HL-60 (cell line): ENCODE measurements at regions not wholly inside any gene's neighbourhood (a gene's known extent, or its start where the extent isn't known, plus 50 kb on each side); places are given as distances from the start of the nearest gene placed in this dataset.
A peak's percentile ranks its signal among the peaks of the same experiment; 100 is the strongest.
"Not testable (repeated sequence)": the region's sequence is repeated elsewhere in the genome, so short reads cannot be mapped to it uniquely, and the experiment has no call there.

Experiments used
- DNase-seq, 2 experiments: peaks; one replicate each; pipeline ENCODE4 v3.0.0-alpha.2; 2010 to 2020; ENCODE audit warnings: low read depth in 1 of 2, low spot score in 1 of 2
- H3K27ac ChIP-seq: fragments of 250-450 bp; sonication (Bioruptor Pico); replicated peaks from 2 replicates; pipeline ENCODE4 v1.5.1; 2020; ENCODE audit warnings: mild to moderate bottlenecking, moderate library complexity
- H3K27me3 ChIP-seq: fragments of 250-450 bp; sonication (Bioruptor Pico); 2 replicates; pipeline ENCODE4 v1.5.1; 2021; ENCODE audit warnings: mild to moderate bottlenecking, moderate library complexity; ENCODE audit not compliant: insufficient read depth, poor library complexity, severe bottlenecking
- H3K4me3 ChIP-seq: replicated peaks from 2 replicates; pipeline ENCODE4 v1.5.1; 2011; ENCODE audit warnings: mild to moderate bottlenecking, control low read depth, low read length; ENCODE audit not compliant: insufficient read depth
- GABPA ChIP-seq: IDR thresholded peaks from 2 replicates; pipeline ENCODE4 v1.6.1; 2012; ENCODE audit warnings: low read depth
- POLR2AphosphoS5 ChIP-seq: IDR thresholded peaks from 2 replicates; pipeline ENCODE4 v1.6.1; 2012; ENCODE audit warnings: low read depth
- REST ChIP-seq: IDR thresholded peaks from 2 replicates; pipeline ENCODE4 v1.6.1; 2012; ENCODE audit warnings: low read depth; ENCODE audit not compliant: insufficient replicate concordance
- SPI1 ChIP-seq: IDR thresholded peaks from 2 replicates; pipeline ENCODE4 v1.6.1; 2012; ENCODE audit warnings: low read depth, mild to moderate bottlenecking, borderline replicate concordance
- TF ChIP-seq, protein P1 (sequence below): IDR thresholded peaks from one replicate; pipeline ENCODE4 v1.5.1; 2011; ENCODE audit warnings: low read length, control low read depth, inconsistent platforms; ENCODE audit not compliant: insufficient read depth

- H3K27me3 ChIP-seq = peaks cover 2% of the 10 kb centered on the region
- no peak overlapping the region for H3K4me3 ChIP-seq
- no peak for DNase-seq
- no peak overlapping the region for H3K27ac ChIP-seq
- TF ChIP-seq REST (no peak), SPI1 (peak; percentile 70; the same call in 1 of the 2 replicates)
Measured at GRCh38 chr3:191135175-191135574, 63.9 kb upstream of the OSTN start.

DNA sequence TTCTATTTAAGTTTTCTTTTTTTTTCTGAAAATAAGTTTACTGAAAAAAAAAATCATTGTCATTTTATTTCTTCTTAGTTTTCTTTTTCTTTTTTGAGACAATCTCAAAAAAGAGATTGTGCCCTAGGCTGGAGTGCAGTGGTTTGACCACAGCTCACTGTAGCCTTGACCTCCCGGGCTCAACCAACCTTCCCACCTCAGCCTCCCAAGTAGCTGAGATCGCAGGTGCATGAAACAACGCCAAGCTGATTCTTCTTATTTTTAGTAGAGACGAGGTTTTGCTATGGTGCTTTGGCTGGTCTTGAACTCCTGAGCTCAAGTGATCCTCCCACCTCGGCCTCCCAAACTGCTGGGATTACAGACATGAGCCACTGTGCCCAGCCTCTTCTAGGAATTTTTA is 65.7 kb upstream of the OSTN start:
- Histone ChIP-seq H3K27ac (no peak overlapping the region), H3K27me3 (peaks cover 2% of the 10 kb centered on the region), H3K4me3 (no peak overlapping the region)
- DNase-seq = no peak
- no peak for TF ChIP-seq POLR2AphosphoS5
- TF ChIP-seq, protein P1, sequence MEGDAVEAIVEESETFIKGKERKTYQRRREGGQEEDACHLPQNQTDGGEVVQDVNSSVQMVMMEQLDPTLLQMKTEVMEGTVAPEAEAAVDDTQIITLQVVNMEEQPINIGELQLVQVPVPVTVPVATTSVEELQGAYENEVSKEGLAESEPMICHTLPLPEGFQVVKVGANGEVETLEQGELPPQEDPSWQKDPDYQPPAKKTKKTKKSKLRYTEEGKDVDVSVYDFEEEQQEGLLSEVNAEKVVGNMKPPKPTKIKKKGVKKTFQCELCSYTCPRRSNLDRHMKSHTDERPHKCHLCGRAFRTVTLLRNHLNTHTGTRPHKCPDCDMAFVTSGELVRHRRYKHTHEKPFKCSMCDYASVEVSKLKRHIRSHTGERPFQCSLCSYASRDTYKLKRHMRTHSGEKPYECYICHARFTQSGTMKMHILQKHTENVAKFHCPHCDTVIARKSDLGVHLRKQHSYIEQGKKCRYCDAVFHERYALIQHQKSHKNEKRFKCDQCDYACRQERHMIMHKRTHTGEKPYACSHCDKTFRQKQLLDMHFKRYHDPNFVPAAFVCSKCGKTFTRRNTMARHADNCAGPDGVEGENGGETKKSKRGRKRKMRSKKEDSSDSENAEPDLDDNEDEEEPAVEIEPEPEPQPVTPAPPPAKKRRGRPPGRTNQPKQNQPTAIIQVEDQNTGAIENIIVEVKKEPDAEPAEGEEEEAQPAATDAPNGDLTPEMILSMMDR = no peak
- TF ChIP-seq GABPA = no peak
- no peak for TF ChIP-seq REST
- no peak for TF ChIP-seq SPI1

- no peak for DNase-seq
- no peak for TF ChIP-seq SPI1
- TF ChIP-seq, protein P1 = no peak
- no peak for TF ChIP-seq GABPA
- no peak for TF ChIP-seq REST
- TF ChIP-seq POLR2AphosphoS5 = no peak
- Histone ChIP-seq H3K27me3 (peaks cover 2% of the 10 kb centered on the region), H3K4me3 (no peak overlapping the region), H3K27ac (no peak overlapping the region)
Measured at GRCh38 chr3:191131305-191131704, 67.7 kb upstream of the OSTN start.

DNA sequence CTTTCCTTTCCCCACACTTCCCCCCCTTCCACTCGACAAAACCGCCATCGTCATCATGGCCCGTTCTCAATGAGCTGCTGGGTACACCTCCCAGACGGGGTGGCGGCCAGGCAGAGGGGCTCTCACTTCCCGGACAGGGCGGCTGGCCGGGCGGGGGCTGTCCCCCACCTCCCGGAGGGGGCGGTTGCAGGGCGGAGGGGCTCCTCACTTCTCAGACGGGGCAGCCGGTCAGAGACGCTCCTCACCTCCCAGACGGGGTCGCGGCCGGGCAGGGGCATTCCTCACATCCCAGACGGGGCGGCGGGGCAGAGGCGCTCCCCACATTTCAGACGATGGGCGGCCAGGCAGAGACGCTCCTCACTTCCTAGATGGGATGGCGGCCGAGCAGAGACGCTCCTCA is 74.2 kb upstream of the OSTN start:
- not testable (repeated sequence) for H3K4me3 ChIP-seq, DNase-seq, H3K27ac ChIP-seq, H3K27me3 ChIP-seq
